AG04449 (cell line): ENCODE measurements at regions not wholly inside any gene's neighbourhood (a gene's known extent, or its start where the extent isn't known, plus 50 kb on each side); places are given as distances from the start of the nearest gene placed in this dataset.

Experiments
- CTCF ChIA-PET: fragments of 350-600 bp; formaldehyde crosslinking; extraction: SDS; loops from one replicate; lab custom pipeline; 2021; ENCODE audit warnings: antibody characterized with exemption; lab: Yijun Ruan, JAX
- POLR2A ChIA-PET: fragments of 400-600, 350-600 bp; formaldehyde crosslinking; extraction: SDS; loops from one replicate; lab custom pipeline; 2020; ENCODE audit warnings: antibody characterized with exemption, inconsistent platforms; lab: Yijun Ruan, JAX
- DNase-seq: peaks from one replicate; pipeline ENCODE4 v3.0.0-alpha.2; 2010; ENCODE audit warnings: low read depth, low spot score
- H3K4me3 ChIP-seq: 2 replicates; pipeline ENCODE4 v1.5.1; 2011; ENCODE audit warnings: low read depth, mild to moderate bottlenecking, control low read depth, low read length
- TF ChIP-seq, protein P1 (sequence below): IDR thresholded peaks from one replicate; pipeline ENCODE4 v1.5.1; 2011; ENCODE audit warnings: mild to moderate bottlenecking, moderate library complexity, low read length, control low read depth, inconsistent platforms; ENCODE audit not compliant: insufficient read depth; ENCODE audit errors: missing control alignments

DNA sequence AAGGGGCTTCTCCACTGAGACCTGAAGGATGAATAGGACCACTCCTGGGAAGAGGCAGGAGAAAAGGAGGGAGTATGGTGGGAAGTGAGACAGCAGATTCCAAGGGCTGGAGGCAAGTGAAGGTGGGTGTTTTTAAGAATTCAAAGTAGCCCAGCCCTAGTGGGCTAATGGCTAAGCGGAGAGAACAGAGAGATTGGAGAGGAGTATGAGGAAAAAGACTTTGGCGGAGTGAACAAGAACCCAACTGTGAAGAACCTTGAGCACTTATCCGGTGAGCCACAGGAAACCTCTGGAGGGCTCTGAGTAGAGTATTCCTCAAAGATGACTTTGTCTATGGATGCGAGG, 142.6 kb downstream of the COPS8 start:
- CTCF ChIA-PET = interaction anchor here (1.2 to 1.3 kb wide), 4 partner anchors 19 to 182 kb away, joined by 3 to 5 read pairs (median 3); no protein-coding TSS in a partner anchor
- TF ChIP-seq, protein P1, sequence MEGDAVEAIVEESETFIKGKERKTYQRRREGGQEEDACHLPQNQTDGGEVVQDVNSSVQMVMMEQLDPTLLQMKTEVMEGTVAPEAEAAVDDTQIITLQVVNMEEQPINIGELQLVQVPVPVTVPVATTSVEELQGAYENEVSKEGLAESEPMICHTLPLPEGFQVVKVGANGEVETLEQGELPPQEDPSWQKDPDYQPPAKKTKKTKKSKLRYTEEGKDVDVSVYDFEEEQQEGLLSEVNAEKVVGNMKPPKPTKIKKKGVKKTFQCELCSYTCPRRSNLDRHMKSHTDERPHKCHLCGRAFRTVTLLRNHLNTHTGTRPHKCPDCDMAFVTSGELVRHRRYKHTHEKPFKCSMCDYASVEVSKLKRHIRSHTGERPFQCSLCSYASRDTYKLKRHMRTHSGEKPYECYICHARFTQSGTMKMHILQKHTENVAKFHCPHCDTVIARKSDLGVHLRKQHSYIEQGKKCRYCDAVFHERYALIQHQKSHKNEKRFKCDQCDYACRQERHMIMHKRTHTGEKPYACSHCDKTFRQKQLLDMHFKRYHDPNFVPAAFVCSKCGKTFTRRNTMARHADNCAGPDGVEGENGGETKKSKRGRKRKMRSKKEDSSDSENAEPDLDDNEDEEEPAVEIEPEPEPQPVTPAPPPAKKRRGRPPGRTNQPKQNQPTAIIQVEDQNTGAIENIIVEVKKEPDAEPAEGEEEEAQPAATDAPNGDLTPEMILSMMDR = no peak
- H3K4me3 ChIP-seq = no peak overlapping the region
- POLR2A ChIA-PET = interaction anchor here (0.8 kb wide), 1 partner anchor 26 kb away, joined by 3 read pairs; no protein-coding TSS in a partner anchor
- DNase-seq = no peak

DNA sequence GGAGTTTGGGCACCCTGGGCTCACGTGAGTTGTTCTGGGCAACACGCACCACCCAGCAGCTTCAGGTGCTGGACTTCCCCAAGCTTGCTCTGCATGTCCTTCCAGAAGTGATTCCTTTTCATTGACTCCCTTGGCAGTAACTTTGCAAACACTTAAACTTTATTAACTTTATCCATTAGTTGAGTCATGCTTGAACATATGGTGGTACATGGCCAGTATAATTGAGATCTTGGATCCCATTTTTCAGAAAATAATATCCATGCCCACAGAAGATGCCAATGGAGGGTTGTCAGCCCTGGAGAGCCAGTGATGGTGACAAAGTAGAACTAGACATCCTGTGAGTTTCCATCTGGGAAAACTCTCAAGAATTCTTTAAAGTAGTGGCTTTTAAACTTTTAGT, 144.2 kb downstream of the COPS8 start:
- ChIA-PET CTCF (no interaction called here), POLR2A (no interaction called here)
- TF ChIP-seq, protein P1 = no peak
- no peak overlapping the region for H3K4me3 ChIP-seq
- no peak for DNase-seq

DNA sequence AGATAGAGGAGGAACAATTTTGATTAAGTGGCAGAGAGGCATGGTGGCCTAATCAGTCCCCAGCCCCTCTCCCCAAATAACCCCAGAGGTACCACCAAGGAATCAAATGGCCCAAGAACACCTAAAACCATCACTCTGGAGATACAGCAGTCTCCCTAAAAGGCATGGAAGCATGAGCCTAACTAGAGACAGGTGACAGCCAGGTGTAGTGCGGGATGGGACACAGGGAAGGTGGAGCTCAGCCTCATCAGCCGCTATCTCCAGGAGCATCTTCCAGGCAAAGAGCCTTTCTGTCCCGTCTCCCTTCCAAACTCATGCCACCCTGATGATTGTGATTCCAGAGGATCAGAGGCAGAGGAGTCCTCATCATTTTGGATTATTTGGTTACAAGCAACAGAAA, 144.7 kb downstream of the COPS8 start:
- H3K4me3 ChIP-seq = no peak overlapping the region
- ChIA-PET POLR2A (no interaction called here), CTCF (no interaction called here)
- TF ChIP-seq, protein P1 = no peak
- no peak for DNase-seq

DNA sequence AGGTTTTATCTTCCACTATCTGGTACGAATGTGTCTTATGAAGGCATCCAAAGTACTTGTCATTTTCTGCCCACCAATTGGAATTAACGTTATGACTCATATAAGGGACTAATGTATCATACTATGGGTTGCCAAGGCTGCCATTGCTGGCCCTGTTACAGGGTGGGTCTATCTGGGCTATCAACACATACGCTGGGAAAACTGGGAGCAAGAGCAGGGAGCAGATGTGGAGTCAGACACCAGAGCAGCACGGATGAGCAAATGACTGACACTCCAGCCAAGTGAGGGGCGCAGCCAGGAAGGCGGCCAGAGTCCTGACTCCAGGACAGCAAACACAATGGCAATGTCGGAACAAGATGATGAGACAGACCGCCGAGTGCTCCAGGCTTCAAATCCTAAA, 145.9 kb downstream of the COPS8 start:
- DNase-seq = no peak
- CTCF ChIA-PET = interaction anchor here (0.7 kb wide), 1 partner anchor 66 kb away, joined by 3 read pairs; no protein-coding TSS in a partner anchor

DNA sequence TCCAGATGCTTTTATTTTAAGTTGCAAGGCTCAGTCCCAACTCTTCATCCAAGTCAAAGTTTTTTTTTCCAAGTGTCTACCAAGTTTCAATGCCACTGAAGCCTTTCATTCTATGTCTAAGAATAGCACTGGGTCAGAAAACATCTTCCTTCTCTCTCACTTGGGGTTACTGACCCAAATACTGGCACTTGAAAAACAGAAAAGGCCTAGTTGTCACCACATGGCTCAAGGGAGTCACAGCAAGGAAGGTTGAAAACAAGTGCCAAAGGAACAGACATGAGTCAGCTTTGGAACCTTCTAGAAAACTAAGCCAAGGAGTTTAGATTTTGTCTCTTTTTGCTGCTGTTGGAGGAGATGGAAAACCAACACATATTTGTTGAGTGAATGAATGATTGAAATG, 146.5 kb downstream of the COPS8 start:
- TF ChIP-seq, protein P1 = no peak
- ChIA-PET CTCF (interaction anchor here (0.7 kb wide), 1 partner anchor 66 kb away, joined by 3 read pairs; no protein-coding TSS in a partner anchor), POLR2A (no interaction called here)
- DNase-seq = no peak
- no peak overlapping the region for H3K4me3 ChIP-seq

More for the DNA sequence above, 145.9 kb downstream of the COPS8 start:
- TF ChIP-seq, protein P1 = no peak
- H3K4me3 ChIP-seq = no peak overlapping the region
- POLR2A ChIA-PET = no interaction called here

DNA sequence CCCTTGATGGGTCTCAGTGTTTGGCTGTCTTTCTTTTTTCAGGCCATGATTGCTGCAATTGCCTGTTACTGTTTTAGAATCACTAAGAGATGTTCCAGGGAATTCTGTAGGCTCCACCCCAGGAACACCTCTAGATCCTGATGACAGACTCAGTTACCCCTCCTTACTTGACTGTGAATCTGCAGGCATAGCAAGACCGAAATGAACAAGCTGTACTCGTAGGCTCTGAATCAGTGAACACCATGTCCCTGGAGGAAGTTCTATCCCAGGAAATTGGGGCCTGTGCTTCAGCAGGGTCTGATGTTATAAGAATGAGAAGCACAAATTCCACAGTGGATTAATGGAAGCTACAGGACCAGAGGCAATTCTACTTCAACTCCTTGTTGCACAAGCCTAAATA, 148.6 kb downstream of the COPS8 start:
- POLR2A ChIA-PET = no interaction called here
- CTCF ChIA-PET = no interaction called here
- DNase-seq = no peak
- TF ChIP-seq, protein P1 = no peak
- no peak overlapping the region for H3K4me3 ChIP-seq
